ENCODE measurements at regions not wholly inside any gene's neighbourhood (a gene's known extent, or its start where the extent isn't known, plus 50 kb on each side); places are given as distances from the start of the nearest gene placed in this dataset.
"Not testable (repeated sequence)": the region's sequence is repeated elsewhere in the genome, so short reads cannot be mapped to it uniquely, and the experiment has no call there.

DNA sequence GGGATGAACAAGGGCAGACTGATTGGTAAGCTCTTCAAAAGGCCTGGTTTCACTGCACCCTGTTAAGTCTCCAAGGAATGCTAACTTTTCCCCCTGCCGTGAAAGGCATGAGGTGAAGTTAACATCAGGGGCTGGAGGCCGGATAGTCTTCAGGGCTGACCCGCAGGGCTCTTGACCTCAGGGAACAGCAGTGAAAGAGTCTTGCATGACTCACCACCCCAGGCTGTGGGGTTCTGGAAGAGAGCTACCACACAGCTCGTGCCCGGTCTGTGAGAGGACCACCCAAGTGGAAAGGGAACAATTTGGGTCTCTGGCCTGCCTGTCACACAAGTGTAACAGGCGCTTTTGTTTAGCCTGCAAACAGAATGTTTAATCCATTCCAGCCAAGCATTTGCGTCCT, 504.9 kb downstream of the EDEM1 start:
- Histone ChIP-seq H3K27me3 (ENCODE audit: low read depth) (no peaks in the 10 kb centered on the region), H3K4me3 (no peak overlapping the region), H3K4me1 (no peaks in the 10 kb centered on the region), H3K9me3 (replicated peaks) (peaks cover 34% of the 10 kb centered on the region), H3K36me3 (no peaks in the 10 kb centered on the region), H3K27ac (replicated peaks) (no peak overlapping the region)
- DNase-seq, result no peak
- TF ChIP-seq, protein P1, sequence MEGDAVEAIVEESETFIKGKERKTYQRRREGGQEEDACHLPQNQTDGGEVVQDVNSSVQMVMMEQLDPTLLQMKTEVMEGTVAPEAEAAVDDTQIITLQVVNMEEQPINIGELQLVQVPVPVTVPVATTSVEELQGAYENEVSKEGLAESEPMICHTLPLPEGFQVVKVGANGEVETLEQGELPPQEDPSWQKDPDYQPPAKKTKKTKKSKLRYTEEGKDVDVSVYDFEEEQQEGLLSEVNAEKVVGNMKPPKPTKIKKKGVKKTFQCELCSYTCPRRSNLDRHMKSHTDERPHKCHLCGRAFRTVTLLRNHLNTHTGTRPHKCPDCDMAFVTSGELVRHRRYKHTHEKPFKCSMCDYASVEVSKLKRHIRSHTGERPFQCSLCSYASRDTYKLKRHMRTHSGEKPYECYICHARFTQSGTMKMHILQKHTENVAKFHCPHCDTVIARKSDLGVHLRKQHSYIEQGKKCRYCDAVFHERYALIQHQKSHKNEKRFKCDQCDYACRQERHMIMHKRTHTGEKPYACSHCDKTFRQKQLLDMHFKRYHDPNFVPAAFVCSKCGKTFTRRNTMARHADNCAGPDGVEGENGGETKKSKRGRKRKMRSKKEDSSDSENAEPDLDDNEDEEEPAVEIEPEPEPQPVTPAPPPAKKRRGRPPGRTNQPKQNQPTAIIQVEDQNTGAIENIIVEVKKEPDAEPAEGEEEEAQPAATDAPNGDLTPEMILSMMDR (IDR thresholded peaks at IDR 0.05; ENCODE audit: borderline replicate concordance), result no peak
- intact Hi-C loops (cut with micrococcal nuclease), result no loop called here

DNA sequence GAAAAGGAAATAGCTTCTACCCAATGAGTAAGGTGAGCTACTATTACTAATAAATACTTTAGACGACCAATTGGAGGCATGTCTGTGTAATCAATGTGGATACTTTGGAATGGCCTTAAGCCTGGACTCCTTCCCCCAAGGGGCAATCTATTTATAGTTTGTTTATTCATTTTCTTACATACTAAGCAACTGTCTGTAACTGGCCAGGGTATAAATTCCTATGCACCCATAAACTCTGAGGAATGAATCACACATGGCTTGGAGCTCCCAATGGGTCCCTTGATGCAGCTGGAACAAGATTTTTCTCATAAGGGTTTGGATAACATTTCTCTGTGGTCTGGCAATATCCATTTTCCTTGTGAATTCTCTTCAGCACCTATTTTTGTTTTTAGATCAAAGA, 506.8 kb downstream of the EDEM1 start:
- intact Hi-C loops (cut with micrococcal nuclease), result no loop called here
- H3K36me3 ChIP-seq, result no peaks in the 10 kb centered on the region
- peaks cover 30% of the 10 kb centered on the region for H3K9me3 ChIP-seq (replicated peaks)
- H3K4me1 ChIP-seq, result no peaks in the 10 kb centered on the region
- no peak overlapping the region for H3K4me3 ChIP-seq
- no peaks in the 10 kb centered on the region for H3K27me3 ChIP-seq (ENCODE audit: low read depth)
- TF ChIP-seq, protein P1 (IDR thresholded peaks at IDR 0.05; ENCODE audit: borderline replicate concordance), result no peak
- no peak overlapping the region for H3K27ac ChIP-seq (replicated peaks)
- DNase-seq, result no peak

GRCh38 chr3:5698851-5699250, 511.3 kb downstream of the EDEM1 start:
- TF ChIP-seq, protein P1 (IDR thresholded peaks at IDR 0.05; ENCODE audit: borderline replicate concordance), result no peak
- Histone ChIP-seq H3K36me3 (no peaks in the 10 kb centered on the region), H3K9me3 (replicated peaks) (no peaks in the 10 kb centered on the region), H3K27me3 (ENCODE audit: low read depth) (no peaks in the 10 kb centered on the region), H3K27ac (replicated peaks) (no peak overlapping the region), H3K4me3 (no peak overlapping the region), H3K4me1 (no peaks in the 10 kb centered on the region)
- intact Hi-C loops (cut with micrococcal nuclease), result no loop called here
- no peak for DNase-seq

GRCh38 chr3:5699313-5699712, 511.8 kb downstream of the EDEM1 start:
- Histone ChIP-seq H3K9me3 (replicated peaks) (no peaks in the 10 kb centered on the region), H3K4me1 (no peaks in the 10 kb centered on the region), H3K36me3 (no peaks in the 10 kb centered on the region), H3K4me3 (no peak overlapping the region), H3K27me3 (ENCODE audit: low read depth) (no peaks in the 10 kb centered on the region), H3K27ac (replicated peaks) (no peak overlapping the region)
- no peak for DNase-seq
- TF ChIP-seq, protein P1 (IDR thresholded peaks at IDR 0.05; ENCODE audit: borderline replicate concordance), result no peak
- intact Hi-C loops (cut with micrococcal nuclease), result no loop called here

- intact Hi-C loops (cut with micrococcal nuclease), result no loop called here
- H3K27ac ChIP-seq (replicated peaks), result no peak overlapping the region
- DNase-seq, result no peak
- no peak overlapping the region for H3K4me3 ChIP-seq
- H3K36me3 ChIP-seq, result no peaks in the 10 kb centered on the region
- H3K4me1 ChIP-seq, result no peaks in the 10 kb centered on the region
- no peaks in the 10 kb centered on the region for H3K9me3 ChIP-seq (replicated peaks)
- TF ChIP-seq, protein P1 (IDR thresholded peaks at IDR 0.05; ENCODE audit: borderline replicate concordance), result no peak
- no peaks in the 10 kb centered on the region for H3K27me3 ChIP-seq (ENCODE audit: low read depth)
These were observed 512.3 kb downstream of the EDEM1 start for GRCh38 chr3:5699811-5700210.

DNA sequence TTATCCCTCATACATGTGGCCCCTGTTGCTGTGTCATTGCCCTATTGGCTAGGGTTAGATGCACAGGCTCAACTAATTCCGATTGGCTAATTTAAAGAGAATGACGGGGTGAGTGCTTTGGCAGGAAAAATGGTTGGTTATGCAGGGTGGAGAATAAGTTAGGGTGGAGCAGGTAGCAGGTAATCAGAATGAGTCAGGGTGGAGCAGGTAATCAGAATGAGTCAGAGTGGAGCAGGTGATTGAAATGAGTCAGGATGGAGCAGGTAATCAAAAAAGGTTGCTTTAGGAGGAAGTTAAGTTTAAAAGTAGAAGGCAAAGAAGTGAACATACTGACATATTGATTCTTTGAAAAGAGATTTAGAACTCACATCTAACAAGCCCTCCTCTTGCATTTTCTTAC, 513.5 kb downstream of the EDEM1 start:
- DNase-seq; H3K4me1 ChIP-seq; H3K4me3 ChIP-seq; H3K27ac ChIP-seq (replicated peaks); H3K9me3 ChIP-seq (replicated peaks); H3K36me3 ChIP-seq; H3K27me3 ChIP-seq (ENCODE audit: low read depth); intact Hi-C loops (cut with micrococcal nuclease): not testable (repeated sequence)

Measured in left ventricle myocardium inferior (tissue), 1 donor.